HepG2 (cell line): ENCODE measurements at regions not wholly inside any gene's neighbourhood (a gene's known extent, or its start where the extent isn't known, plus 50 kb on each side); places are given as distances from the start of the nearest gene placed in this dataset.
A peak's percentile ranks its signal among the peaks of the same experiment; 100 is the strongest.
"Not testable (repeated sequence)": the region's sequence is repeated elsewhere in the genome, so short reads cannot be mapped to it uniquely, and the experiment has no call there.

Source experiments
- CEBPZ ChIP-seq: IDR thresholded peaks from 2 replicates; pipeline ENCODE4 v1.6.1; 2012; ENCODE audit warnings: low read length, improper control_type of control experiment
- DMTF1 ChIP-seq: sonication (generic); formaldehyde crosslinking; IDR thresholded peaks from 2 replicates; pipeline ENCODE4 v1.4.0; 2020; ENCODE audit warnings: mild to moderate bottlenecking, missing genetic modification reagents
- ELF1 ChIP-seq: sonication (generic); formaldehyde crosslinking; IDR thresholded peaks from 2 replicates; pipeline ENCODE4 v1.4.0; 2020; ENCODE audit warnings: missing genetic modification reagents
- FOXA1 ChIP-seq, 2 experiments: fragments of 450-650 bp in 1 of 2; sonication (generic) in 1 of 2; formaldehyde crosslinking in 1 of 2; IDR thresholded peaks; 2 replicates each; pipeline versions ENCODE4 v1.4.0 to v1.6.1; 2016 to 2020; ENCODE audit warnings: missing genetic modification reagents in 1 of 2
- RAD51 ChIP-seq: fragments of 450-650 bp; IDR thresholded peaks from 2 replicates; pipeline ENCODE4 v1.6.1; 2016; ENCODE audit warnings: borderline replicate concordance
- SAFB2 ChIP-seq: sonication (generic); formaldehyde crosslinking; IDR thresholded peaks from 2 replicates; pipeline ENCODE4 v1.5.1; 2020; ENCODE audit warnings: missing genetic modification reagents, low read depth, mild to moderate bottlenecking, borderline replicate concordance
- THAP8 ChIP-seq: sonication (generic); formaldehyde crosslinking; IDR thresholded peaks from 2 replicates; pipeline ENCODE4 v1.5.1; 2020; ENCODE audit warnings: missing genetic modification reagents, mild to moderate bottlenecking, borderline replicate concordance
- YEATS4 ChIP-seq: sonication (generic); formaldehyde crosslinking; IDR thresholded peaks from 2 replicates; pipeline ENCODE4 v1.4.0; 2020; ENCODE audit warnings: missing genetic modification reagents, borderline replicate concordance
- ZNF891 ChIP-seq: sonication (generic); formaldehyde crosslinking; IDR thresholded peaks from 2 replicates; pipeline ENCODE4 v1.5.0; 2020; ENCODE audit warnings: mild to moderate bottlenecking, missing genetic modification reagents
- ZZZ3 ChIP-seq: sonication (generic); formaldehyde crosslinking; IDR thresholded peaks from 2 replicates; pipeline ENCODE4 v1.4.0; 2020; ENCODE audit warnings: missing genetic modification reagents, mild to moderate bottlenecking, borderline replicate concordance

- TF ChIP-seq YEATS4 (CRISPR knock-in tag); DMTF1; CEBPZ; ZNF891 (CRISPR knock-in tag); ZZZ3; ELF1; FOXA1 (IDR thresholded peaks at IDR 0.05); FOXA1 (CRISPR knock-in tag; IDR thresholded peaks at IDR 0.05); THAP8 (CRISPR knock-in tag); SAFB2 (CRISPR knock-in tag): not testable (repeated sequence)
- 0 out of 2 replicates have a peak, but pooled peaks have one; percentile 3 for TF ChIP-seq RAD51
Observed at GRCh38 chr21:7949882-7950281, 2571.5 kb upstream of the TPTE start.
